ENCODE measurements at regions not wholly inside any gene's neighbourhood (a gene's known extent, or its start where the extent isn't known, plus 50 kb on each side); places are given as distances from the start of the nearest gene placed in this dataset.

- TF ChIP-seq CTCF (IDR thresholded peaks at IDR 0.05) (no peak), POLR2A (IDR thresholded peaks at IDR 0.05) (no peak)
Observed at GRCh38 chr4:59307609-59308008, 1892.5 kb upstream of the ADGRL3 start.
